ENCODE measurements at regions not wholly inside any gene's neighbourhood (a gene's known extent, or its start where the extent isn't known, plus 50 kb on each side); places are given as distances from the start of the nearest gene placed in this dataset.

- no peaks in the 10 kb centered on the region for H3K9me3 ChIP-seq (ENCODE audit: low read length)
- no peak overlapping the region for H3K4me3 ChIP-seq (ENCODE audit: low read length)
- no peaks in the 10 kb centered on the region for H3K27me3 ChIP-seq (ENCODE audit: insufficient read depth, low read depth, low read length)
- H3K79me2 ChIP-seq (replicated peaks; ENCODE audit: insufficient read depth, low read length), result no peaks in the 10 kb centered on the region
- no peak overlapping the region for H3K4me2 ChIP-seq (ENCODE audit: low read length)
- TF ChIP-seq POLR2AphosphoS5 (IDR thresholded peaks at IDR 0.05), result no peak
- TF ChIP-seq EP300 (conservative IDR thresholded peaks at IDR 0.05; ENCODE audit: poor library complexity, severe bottlenecking), result no peak
- no peak for TF ChIP-seq SMC3 (conservative IDR thresholded peaks at IDR 0.05; ENCODE audit: poor library complexity)
- no peak for TF ChIP-seq RAD21 (conservative IDR thresholded peaks at IDR 0.05)
- TF ChIP-seq EZH2 (IDR thresholded peaks at IDR 0.05; ENCODE audit: borderline replicate concordance, insufficient read depth, low read length, poor library complexity, severe bottlenecking), result no peak
- TF ChIP-seq MXI1 (conservative IDR thresholded peaks at IDR 0.05; ENCODE audit: poor library complexity, severe bottlenecking), result no peak
- TF ChIP-seq REST (IDR thresholded peaks at IDR 0.05; ENCODE audit: borderline replicate concordance), result no peak
- TF ChIP-seq CTCF (IDR thresholded peaks at IDR 0.05; ENCODE audit: poor library complexity, severe bottlenecking), result no peak
- no peak for TF ChIP-seq TAF1 (IDR thresholded peaks at IDR 0.05; ENCODE audit: low read depth)
- no peaks in the 10 kb centered on the region for H4K20me1 ChIP-seq (ENCODE audit: insufficient read depth)
- H3K9me2 ChIP-seq (ENCODE audit: insufficient read depth, low read length), result no peaks in the 10 kb centered on the region
- H3K27ac ChIP-seq (ENCODE audit: low read length), result no peak overlapping the region
- H3F3A ChIP-seq (ENCODE audit: insufficient read depth, low read length, poor library complexity, severe bottlenecking), result no peaks in the 10 kb centered on the region
- H2AFZ ChIP-seq (ENCODE audit: low read depth, low read length), result no peak overlapping the region
- H3K36me3 ChIP-seq (ENCODE audit: insufficient read depth, low read length), result no peaks in the 10 kb centered on the region
- H3K9ac ChIP-seq (ENCODE audit: low read length), result no peak overlapping the region
These were observed 656.7 kb downstream of the EPHA7 start for GRCh38 chr6:92762443-92763273.

- Histone ChIP-seq H3F3A (ENCODE audit: insufficient read depth, low read length, poor library complexity, severe bottlenecking) (no peaks in the 10 kb centered on the region), H3K4me3 (ENCODE audit: low read length) (no peak overlapping the region), H3K9me2 (ENCODE audit: insufficient read depth, low read length) (no peaks in the 10 kb centered on the region), H3K9ac (ENCODE audit: low read length) (no peak overlapping the region), H3K27ac (ENCODE audit: low read length) (no peak overlapping the region), H3K79me2 (replicated peaks; ENCODE audit: insufficient read depth, low read length) (no peaks in the 10 kb centered on the region), H4K20me1 (ENCODE audit: insufficient read depth) (no peaks in the 10 kb centered on the region), H3K9me3 (ENCODE audit: low read length) (no peaks in the 10 kb centered on the region), H3K4me2 (ENCODE audit: low read length) (no peak overlapping the region), H3K36me3 (ENCODE audit: insufficient read depth, low read length) (no peaks in the 10 kb centered on the region), H2AFZ (ENCODE audit: low read depth, low read length) (no peak overlapping the region), H3K27me3 (ENCODE audit: insufficient read depth, low read depth, low read length) (no peaks in the 10 kb centered on the region)
- TF ChIP-seq RAD21 (conservative IDR thresholded peaks at IDR 0.05) (no peak), MXI1 (conservative IDR thresholded peaks at IDR 0.05; ENCODE audit: poor library complexity, severe bottlenecking) (no peak), SMC3 (conservative IDR thresholded peaks at IDR 0.05; ENCODE audit: poor library complexity) (no peak), EP300 (conservative IDR thresholded peaks at IDR 0.05; ENCODE audit: poor library complexity, severe bottlenecking) (no peak), CTCF (IDR thresholded peaks at IDR 0.05; ENCODE audit: poor library complexity, severe bottlenecking) (no peak), EZH2 (IDR thresholded peaks at IDR 0.05; ENCODE audit: borderline replicate concordance, insufficient read depth, low read length, poor library complexity, severe bottlenecking) (no peak), TAF1 (IDR thresholded peaks at IDR 0.05; ENCODE audit: low read depth) (no peak), POLR2AphosphoS5 (IDR thresholded peaks at IDR 0.05) (no peak), REST (IDR thresholded peaks at IDR 0.05; ENCODE audit: borderline replicate concordance) (no peak)
These were observed 660.2 kb downstream of the EPHA7 start for GRCh38 chr6:92759178-92759577.
